ENCODE measurements at regions not wholly inside any gene's neighbourhood (a gene's known extent, or its start where the extent isn't known, plus 50 kb on each side); places are given as distances from the start of the nearest gene placed in this dataset.

GRCh38 chr13:67635754-67636153 is 405.6 kb upstream of the PCDH9 start:
- H3K27me3 Mint-ChIP-seq: no peaks in the 10 kb centered on the region
- CTCF ChIA-PET: no interaction called here
- ATAC-seq (no peak), DNase-seq (no peak)
- no peak overlapping the region for H3K4me3 Mint-ChIP-seq
- H3K36me3 Mint-ChIP-seq: no peaks in the 10 kb centered on the region
- H3K27ac Mint-ChIP-seq: no peak overlapping the region
- peaks cover 11% of the 10 kb centered on the region for H3K9me3 Mint-ChIP-seq (ENCODE audit: low read depth)
- no peaks in the 10 kb centered on the region for H3K4me1 Mint-ChIP-seq

DNA sequence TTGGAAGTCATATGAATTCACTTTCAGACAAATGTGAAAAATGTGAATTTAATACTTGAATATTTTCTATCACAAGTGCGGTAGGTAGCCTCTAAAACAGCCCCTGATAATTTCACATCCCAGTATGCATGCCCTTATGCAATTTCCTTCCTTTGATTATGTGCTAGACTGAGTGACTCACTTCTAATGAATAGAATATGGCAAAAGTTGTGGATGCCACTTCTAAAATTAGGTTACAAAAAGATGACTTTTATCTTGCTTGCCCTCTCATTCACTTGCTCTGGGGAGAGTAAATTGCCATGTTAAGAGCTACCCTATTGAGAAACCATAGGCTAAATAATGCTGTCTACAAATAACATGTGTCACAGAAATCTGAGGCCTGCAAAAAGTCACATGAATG is 402.5 kb upstream of the PCDH9 start:
- Mint-ChIP-seq H3K9me3 (ENCODE audit: low read depth) (peaks cover 8% of the 10 kb centered on the region), H3K36me3 (no peaks in the 10 kb centered on the region), H3K4me1 (no peaks in the 10 kb centered on the region), H3K27me3 (no peaks in the 10 kb centered on the region), H3K27ac (no peak overlapping the region), H3K4me3 (no peak overlapping the region)
- no peak for ATAC-seq
- CTCF ChIA-PET: no interaction called here
- DNase-seq: no peak

GRCh38 chr13:67630640-67631039 is 400.5 kb upstream of the PCDH9 start:
- Mint-ChIP-seq H3K36me3 (no peaks in the 10 kb centered on the region), H3K4me1 (no peaks in the 10 kb centered on the region), H3K27me3 (no peaks in the 10 kb centered on the region), H3K9me3 (ENCODE audit: low read depth) (peaks cover 7% of the 10 kb centered on the region), H3K27ac (no peak overlapping the region), H3K4me3 (no peak overlapping the region)
- CTCF ChIA-PET: no interaction called here
- DNase-seq (no peak), ATAC-seq (no peak)

DNA sequence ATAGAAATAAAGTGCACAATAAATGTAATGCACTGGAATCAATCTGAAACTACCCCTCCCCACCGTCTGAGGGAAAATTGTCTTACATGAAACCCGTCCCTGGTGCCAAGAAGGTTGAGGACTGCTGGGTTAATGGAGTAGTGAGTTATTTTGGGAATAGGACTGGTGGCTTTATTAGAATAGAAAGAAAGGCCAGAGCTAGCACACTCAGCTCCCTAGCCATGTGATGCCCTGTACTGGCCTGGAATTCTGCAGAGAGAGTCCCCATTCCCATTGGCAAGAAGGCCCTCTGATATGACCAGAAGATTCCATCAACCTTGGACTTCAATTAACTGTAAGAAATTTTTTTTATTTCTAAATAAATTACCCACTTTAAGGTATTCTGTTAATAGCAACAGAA is 393.5 kb upstream of the PCDH9 start:
- H3K9me3 Mint-ChIP-seq (ENCODE audit: low read depth): peaks cover 5% of the 10 kb centered on the region
- no peaks in the 10 kb centered on the region for H3K4me1 Mint-ChIP-seq
- no peak for ATAC-seq
- H3K27ac Mint-ChIP-seq: no peak overlapping the region
- CTCF ChIA-PET: no interaction called here
- H3K36me3 Mint-ChIP-seq: no peaks in the 10 kb centered on the region
- DNase-seq: no peak
- no peak overlapping the region for H3K4me3 Mint-ChIP-seq
- no peaks in the 10 kb centered on the region for H3K27me3 Mint-ChIP-seq

DNA sequence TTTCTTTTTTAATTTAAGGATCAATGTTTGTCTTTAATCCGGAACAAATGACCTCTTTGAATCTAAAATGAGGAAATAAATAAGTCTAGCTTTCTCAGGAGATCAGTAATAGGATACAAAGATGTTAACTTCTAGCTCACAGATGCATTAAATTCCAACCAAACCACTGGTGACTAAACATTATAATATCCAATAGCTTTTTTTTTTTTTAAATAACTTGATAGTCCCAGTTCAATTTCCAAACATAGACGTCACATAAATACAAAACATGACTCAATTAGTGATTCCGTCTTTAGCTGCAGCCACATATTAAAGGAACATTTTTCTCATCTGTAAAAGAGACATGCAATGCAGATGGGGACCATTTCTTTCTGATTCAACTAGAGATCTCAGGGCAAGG is 390.5 kb upstream of the PCDH9 start:
- Mint-ChIP-seq H3K4me3 (no peak overlapping the region), H3K27me3 (no peaks in the 10 kb centered on the region), H3K9me3 (ENCODE audit: low read depth) (peaks cover 6% of the 10 kb centered on the region), H3K36me3 (no peaks in the 10 kb centered on the region), H3K27ac (no peak overlapping the region), H3K4me1 (no peaks in the 10 kb centered on the region)
- CTCF ChIA-PET: no interaction called here
- no peak for DNase-seq
- no peak for ATAC-seq

DNA sequence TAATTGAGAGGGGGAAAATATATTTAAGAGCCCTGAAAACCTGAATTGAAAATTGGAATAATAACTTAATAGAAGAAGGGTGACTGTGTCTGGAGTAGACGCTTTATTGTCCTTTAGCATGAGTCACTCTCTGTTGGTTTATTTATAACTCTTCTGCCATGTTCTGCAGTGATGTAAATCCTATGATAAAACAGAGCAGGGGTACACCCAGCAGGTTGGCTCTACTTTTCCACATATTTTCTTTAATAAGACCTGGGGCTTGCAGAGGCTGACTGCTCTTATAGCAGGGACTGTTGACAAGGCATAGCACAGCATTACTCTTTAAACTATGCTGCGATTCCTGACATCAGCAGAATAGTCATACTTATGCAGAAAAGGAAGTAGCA is 389.9 kb upstream of the PCDH9 start:
- peaks cover 6% of the 10 kb centered on the region for H3K9me3 Mint-ChIP-seq (ENCODE audit: low read depth)
- DNase-seq (no peak), ATAC-seq (no peak)
- CTCF ChIA-PET: no interaction called here
- H3K27me3 Mint-ChIP-seq: no peaks in the 10 kb centered on the region
- H3K27ac Mint-ChIP-seq: no peak overlapping the region
- no peak overlapping the region for H3K4me3 Mint-ChIP-seq
- H3K4me1 Mint-ChIP-seq: no peaks in the 10 kb centered on the region
- no peaks in the 10 kb centered on the region for H3K36me3 Mint-ChIP-seq

DNA sequence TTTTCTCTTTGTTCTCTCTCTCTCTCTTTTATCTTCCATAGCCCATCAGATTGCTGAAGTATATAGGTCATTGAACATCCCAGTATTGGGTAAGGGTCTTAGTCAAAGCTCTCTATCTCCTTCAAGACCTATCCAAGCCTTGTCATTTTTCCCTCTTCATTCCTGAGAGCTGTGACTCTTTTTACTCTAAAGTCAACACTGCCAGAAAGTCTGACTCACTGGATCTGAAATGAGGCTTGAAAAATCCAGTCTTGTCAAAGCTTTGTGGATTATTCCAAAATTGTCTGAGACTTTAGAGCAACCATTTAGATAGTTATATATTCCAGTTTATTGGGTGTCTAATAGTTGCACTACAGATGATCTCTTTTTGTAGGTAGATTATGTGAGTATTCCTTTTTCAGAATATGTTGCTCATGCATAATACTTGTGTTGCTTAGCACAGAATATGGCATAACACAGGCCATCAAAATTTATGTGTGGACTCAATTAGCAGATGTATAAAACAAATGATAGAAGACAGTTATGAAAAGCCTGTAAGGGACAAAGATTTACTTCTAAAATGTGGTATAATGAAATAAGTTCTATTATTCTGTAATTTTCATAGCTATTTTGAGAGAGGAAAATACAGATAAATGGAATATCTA is 389.3 kb upstream of the PCDH9 start:
- no peaks in the 10 kb centered on the region for H3K27me3 Mint-ChIP-seq
- no peak for ATAC-seq
- peaks cover 6% of the 10 kb centered on the region for H3K9me3 Mint-ChIP-seq (ENCODE audit: low read depth)
- H3K27ac Mint-ChIP-seq: no peak overlapping the region
- H3K36me3 Mint-ChIP-seq: no peaks in the 10 kb centered on the region
- CTCF ChIA-PET: no interaction called here
- DNase-seq: no peak
- H3K4me1 Mint-ChIP-seq: no peaks in the 10 kb centered on the region
- H3K4me3 Mint-ChIP-seq: no peak overlapping the region

DNA sequence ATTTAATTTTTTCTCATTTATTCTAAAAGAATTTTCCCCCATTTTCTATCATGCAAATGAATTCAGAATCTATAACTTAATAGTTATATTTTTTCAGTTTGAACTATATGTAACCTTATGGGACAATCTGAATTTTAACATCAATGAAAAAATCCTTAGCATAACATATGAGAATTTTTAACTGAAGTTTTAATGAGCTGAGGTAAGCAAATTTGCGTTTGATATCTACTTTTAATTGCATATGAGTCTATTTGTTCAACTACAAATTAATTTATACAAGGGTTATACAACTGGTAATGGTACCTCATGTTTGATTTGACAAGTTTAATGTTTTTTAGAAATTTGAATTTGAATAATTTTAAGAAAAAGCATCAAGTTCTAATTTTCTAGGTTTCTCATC is 384.4 kb upstream of the PCDH9 start:
- Mint-ChIP-seq H3K9me3 (ENCODE audit: low read depth) (peaks cover 6% of the 10 kb centered on the region), H3K27me3 (no peaks in the 10 kb centered on the region), H3K27ac (no peak overlapping the region), H3K4me1 (no peaks in the 10 kb centered on the region), H3K4me3 (no peak overlapping the region), H3K36me3 (no peaks in the 10 kb centered on the region)
- DNase-seq: no peak
- ATAC-seq: no peak
- CTCF ChIA-PET: no interaction called here

DNA sequence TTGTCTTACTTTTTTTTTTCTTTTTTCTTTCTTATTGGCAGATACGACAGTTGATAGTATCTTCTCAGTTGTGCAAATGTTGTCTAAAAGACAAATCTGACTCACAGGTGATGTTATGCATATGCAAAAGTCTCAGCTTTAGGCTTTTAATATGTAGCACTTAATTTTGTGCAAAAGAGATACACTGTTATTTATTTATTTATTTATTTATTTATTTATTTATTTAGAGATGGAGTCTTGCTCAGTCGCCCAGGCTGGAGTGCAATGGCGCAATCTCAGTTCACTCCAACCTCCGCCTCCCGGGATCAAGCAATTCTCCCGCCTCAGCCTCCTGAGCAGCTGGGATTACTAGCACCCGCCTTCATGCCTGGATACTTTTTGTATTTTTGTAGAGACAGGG is 383.9 kb upstream of the PCDH9 start:
- H3K27ac Mint-ChIP-seq: no peak overlapping the region
- DNase-seq (no peak), ATAC-seq (no peak)
- no peaks in the 10 kb centered on the region for H3K4me1 Mint-ChIP-seq
- H3K36me3 Mint-ChIP-seq: no peaks in the 10 kb centered on the region
- H3K27me3 Mint-ChIP-seq: no peaks in the 10 kb centered on the region
- H3K4me3 Mint-ChIP-seq: no peak overlapping the region
- peaks cover 3% of the 10 kb centered on the region for H3K9me3 Mint-ChIP-seq (ENCODE audit: low read depth)
- CTCF ChIA-PET: no interaction called here

- H3K27ac Mint-ChIP-seq: no peak overlapping the region
- DNase-seq: no peak
- H3K36me3 Mint-ChIP-seq: no peaks in the 10 kb centered on the region
- H3K9me3 Mint-ChIP-seq (ENCODE audit: low read depth): peaks cover 8% of the 10 kb centered on the region
- H3K4me3 Mint-ChIP-seq: no peak overlapping the region
- no peaks in the 10 kb centered on the region for H3K27me3 Mint-ChIP-seq
- no peaks in the 10 kb centered on the region for H3K4me1 Mint-ChIP-seq
- CTCF ChIA-PET: no interaction called here
- ATAC-seq: no peak
Measured at GRCh38 chr13:67588607-67589006, 358.5 kb upstream of the PCDH9 start.

DNA sequence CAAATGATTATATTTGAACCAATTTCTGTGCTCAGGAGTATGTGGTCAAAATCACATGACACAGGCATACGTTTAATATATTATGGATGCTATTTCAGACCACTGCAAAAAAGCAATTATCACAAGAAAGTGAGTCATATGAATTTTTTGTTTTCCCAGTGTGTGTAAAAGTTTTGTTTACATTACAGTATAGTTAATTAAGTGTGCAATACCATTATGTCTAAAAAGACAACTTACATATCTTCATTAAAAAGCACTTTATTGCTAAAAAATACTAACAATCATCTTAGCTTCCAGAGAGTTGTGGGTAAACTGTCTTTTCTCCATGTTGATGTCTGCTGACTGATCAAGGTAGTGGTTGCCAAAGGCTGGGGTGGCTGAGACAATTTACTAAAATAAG is 347.2 kb upstream of the PCDH9 start:
- DNase-seq: no peak
- CTCF ChIA-PET: no interaction called here
- Mint-ChIP-seq H3K9me3 (ENCODE audit: low read depth) (no peaks in the 10 kb centered on the region), H3K4me1 (no peaks in the 10 kb centered on the region), H3K4me3 (no peak overlapping the region), H3K36me3 (no peaks in the 10 kb centered on the region), H3K27me3 (no peaks in the 10 kb centered on the region), H3K27ac (no peak overlapping the region)
- ATAC-seq: no peak

DNA sequence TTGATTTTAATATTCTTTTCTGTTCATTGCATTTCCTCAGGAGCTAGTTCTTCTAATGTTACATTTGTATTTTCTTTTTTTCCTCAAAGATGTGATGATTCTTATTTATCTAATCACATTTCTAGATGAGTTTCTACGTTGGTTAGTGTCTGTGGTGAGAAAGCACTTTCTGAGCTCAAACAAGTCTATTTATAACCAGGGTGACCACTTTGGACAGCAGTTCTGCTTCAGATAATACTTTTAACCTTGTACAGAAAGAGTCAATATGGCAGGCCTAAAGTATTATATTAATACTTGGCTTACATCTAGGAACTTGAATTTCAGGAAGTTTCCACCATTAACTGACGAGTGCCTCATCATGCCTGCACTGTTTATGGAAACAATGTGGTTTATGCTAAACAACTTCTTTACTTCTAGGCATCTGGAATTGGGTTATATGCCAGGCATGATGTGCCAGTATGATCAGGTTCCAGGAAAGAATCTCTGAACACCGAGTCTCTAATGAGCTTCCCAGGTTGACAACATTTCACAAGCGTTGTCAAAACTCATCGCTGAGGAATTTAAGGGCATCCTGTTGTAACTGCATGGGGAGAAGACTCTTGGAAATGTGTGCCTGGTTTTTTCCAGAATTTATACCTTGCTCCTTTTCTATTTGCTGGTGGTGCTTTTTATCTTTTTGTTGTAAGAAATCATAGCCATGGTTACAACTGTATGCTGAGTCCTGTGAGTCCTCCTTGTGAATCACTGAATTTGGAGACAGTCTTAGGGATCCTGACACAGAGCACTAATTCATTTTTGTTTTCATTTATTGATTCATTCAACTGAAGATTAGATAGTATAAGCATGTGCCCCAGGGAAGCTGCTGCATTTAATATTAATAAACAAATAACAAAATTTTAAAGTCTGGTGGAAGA is 344.4 kb upstream of the PCDH9 start:
- CTCF ChIA-PET: no interaction called here
- DNase-seq: no peak
- H3K36me3 Mint-ChIP-seq: no peaks in the 10 kb centered on the region
- no peak overlapping the region for H3K27ac Mint-ChIP-seq
- H3K9me3 Mint-ChIP-seq (ENCODE audit: low read depth): peaks cover 4% of the 10 kb centered on the region
- no peak for ATAC-seq
- H3K27me3 Mint-ChIP-seq: no peaks in the 10 kb centered on the region
- no peak overlapping the region for H3K4me3 Mint-ChIP-seq
- H3K4me1 Mint-ChIP-seq: no peaks in the 10 kb centered on the region

DNA sequence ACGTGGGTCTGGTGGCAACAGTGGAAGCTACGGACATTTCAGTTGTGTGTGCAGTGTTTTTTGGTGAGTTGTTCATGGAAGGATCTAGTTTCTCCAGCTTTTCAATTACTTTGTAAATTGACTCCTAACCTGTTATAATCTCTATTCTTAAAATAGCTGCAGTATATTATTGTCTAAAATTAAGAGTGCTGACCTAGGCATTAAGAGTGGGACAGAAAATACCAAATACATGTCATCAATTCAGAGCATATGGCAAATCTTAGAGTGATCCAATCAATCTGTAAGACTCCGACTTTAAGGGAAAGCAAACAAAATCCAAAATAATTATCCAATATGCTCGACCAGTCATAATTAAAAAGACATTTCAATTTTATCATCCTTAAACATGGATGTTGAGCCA is 338.1 kb upstream of the PCDH9 start:
- DNase-seq (no peak), ATAC-seq (no peak)
- Mint-ChIP-seq H3K4me3 (no peak overlapping the region), H3K9me3 (ENCODE audit: low read depth) (peaks cover 4% of the 10 kb centered on the region), H3K27me3 (no peaks in the 10 kb centered on the region), H3K36me3 (no peaks in the 10 kb centered on the region), H3K4me1 (no peaks in the 10 kb centered on the region), H3K27ac (no peak overlapping the region)
- CTCF ChIA-PET: no interaction called here

DNA sequence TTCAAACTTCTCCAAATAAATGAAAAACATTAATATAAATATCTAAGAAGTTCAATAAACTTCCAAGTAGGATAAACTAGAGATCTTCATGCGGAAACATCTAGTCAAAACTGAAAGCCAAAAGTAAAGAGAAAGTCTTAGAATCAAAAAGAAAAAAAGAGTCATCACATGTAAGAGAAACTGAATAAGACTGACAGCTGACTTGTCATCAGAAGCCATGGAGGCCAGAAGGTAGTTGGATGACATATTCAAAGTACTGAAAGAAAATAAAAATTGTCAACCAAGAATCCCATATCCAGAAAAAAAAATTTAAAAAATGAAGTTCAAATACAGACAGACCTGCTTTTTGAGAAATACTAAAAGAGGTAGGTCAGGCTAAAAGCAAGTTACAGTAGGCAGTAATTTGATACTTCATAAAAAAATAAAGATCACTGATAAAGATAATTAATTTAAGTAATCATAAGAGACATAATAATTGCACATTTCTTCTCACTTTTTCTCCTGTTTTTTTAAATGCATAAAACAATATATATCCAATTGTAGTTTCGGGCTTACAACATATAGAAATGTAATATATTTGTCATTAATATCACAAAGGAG is 327.6 kb upstream of the PCDH9 start:
- Mint-ChIP-seq H3K4me3 (no peak overlapping the region), H3K36me3 (no peaks in the 10 kb centered on the region), H3K27ac (no peak overlapping the region), H3K27me3 (no peaks in the 10 kb centered on the region), H3K4me1 (no peaks in the 10 kb centered on the region), H3K9me3 (ENCODE audit: low read depth) (peaks cover 14% of the 10 kb centered on the region)
- ATAC-seq: no peak
- no peak for DNase-seq
- CTCF ChIA-PET: no interaction called here

Measured in activated CD8-positive, alpha-beta memory T cell treated with anti-CD3 and anti-CD28 coated beads, Interleukin-2, amount 10 ng/mL, durations not matched to agents 7 days and 5 days (primary cell).